GM23248 (cell line): ENCODE measurements at regions not wholly inside any gene's neighbourhood (a gene's known extent, or its start where the extent isn't known, plus 50 kb on each side); places are given as distances from the start of the nearest gene placed in this dataset.

Source experiments
- EZH2 ChIP-seq: fragments of 200-600 bp; sonication (generic); IDR thresholded peaks from 2 replicates; pipeline ENCODE4 v1.6.1; 2018; ENCODE audit warnings: antibody characterized with exemption, mild to moderate bottlenecking; ENCODE audit not compliant: insufficient read depth, poor library complexity, severe bottlenecking
- EZH2phosphoT487 ChIP-seq: fragments of 200-600 bp; sonication (generic); IDR thresholded peaks from 2 replicates; pipeline ENCODE4 v1.6.1; 2018; ENCODE audit warnings: antibody characterized with exemption, moderate library complexity, mild to moderate bottlenecking, low read depth; ENCODE audit not compliant: insufficient read depth

DNA sequence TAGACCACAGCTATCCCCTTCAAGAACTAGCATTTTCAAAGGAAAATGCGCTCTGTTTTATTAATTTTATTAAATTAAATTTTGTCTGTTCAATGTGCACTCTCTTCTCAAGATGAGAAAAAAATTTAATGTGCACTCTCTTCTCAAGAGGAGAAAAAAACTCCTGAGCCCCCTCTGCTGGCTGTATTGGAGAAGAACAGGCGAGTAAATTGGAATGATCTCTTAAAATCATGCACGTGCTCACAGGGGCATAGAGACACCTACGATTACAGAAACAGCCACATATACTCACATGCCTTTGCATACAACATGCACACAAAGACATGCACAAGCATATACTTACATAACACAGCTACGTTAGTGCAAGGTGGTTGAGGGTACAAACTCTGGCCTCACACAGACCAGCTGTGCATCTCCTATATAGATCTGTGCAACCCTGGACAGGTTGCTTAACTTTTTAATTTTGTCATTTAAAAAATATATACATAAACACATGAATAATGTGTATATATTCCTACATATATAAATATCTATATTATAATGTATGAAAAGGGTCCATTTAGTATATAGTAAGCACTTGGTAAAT lies 176.2 kb upstream of the CXorf66 start:
- TF ChIP-seq EZH2phosphoT487 (no peak), EZH2 (no peak)
